Fibroblast of mammary gland (primary cell): ENCODE measurements at regions not wholly inside any gene's neighbourhood (a gene's known extent, or its start where the extent isn't known, plus 50 kb on each side); places are given as distances from the start of the nearest gene placed in this dataset.

Source experiments
- DNase-seq: peaks from one replicate; pipeline ENCODE4 v3.0.0-alpha.2; 2010; ENCODE audit warnings: low read depth
- H3K4me3 ChIP-seq: 2 replicates; pipeline ENCODE4 v1.5.1; 2011; ENCODE audit warnings: low read depth, mild to moderate bottlenecking, low read length, moderate library complexity; ENCODE audit not compliant: control insufficient read depth
- CTCF ChIP-seq: conservative IDR thresholded peaks from 2 replicates; pipeline ENCODE4 v1.5.1; 2011; ENCODE audit warnings: low read depth, low read length, inconsistent platforms; ENCODE audit not compliant: control insufficient read depth, insufficient read depth

- no peak overlapping the region for H3K4me3 ChIP-seq
- DNase-seq, result no peak
- TF ChIP-seq CTCF, result no peak
Observed at GRCh38 chr4:117383468-117383867, 298.1 kb upstream of the TRAM1L1 start.

GRCh38 chr4:117385526-117385925 is 300.1 kb upstream of the TRAM1L1 start:
- no peak overlapping the region for H3K4me3 ChIP-seq
- TF ChIP-seq CTCF, result no peak
- DNase-seq, result no peak

- H3K4me3 ChIP-seq, result no peak overlapping the region
- no peak for TF ChIP-seq CTCF
- DNase-seq, result no peak
Observed at GRCh38 chr4:117387072-117387471, 301.7 kb upstream of the TRAM1L1 start.

GRCh38 chr4:117400039-117400835 is 314.9 kb upstream of the TRAM1L1 start:
- no peak for TF ChIP-seq CTCF
- H3K4me3 ChIP-seq, result no peak overlapping the region
- peak; percentile 39 for DNase-seq

GRCh38 chr4:117412661-117413060 is 327.3 kb upstream of the TRAM1L1 start:
- DNase-seq, result no peak
- H3K4me3 ChIP-seq, result no peak overlapping the region
- no peak for TF ChIP-seq CTCF

- no peak for DNase-seq
- TF ChIP-seq CTCF, result no peak
- H3K4me3 ChIP-seq, result no peak overlapping the region
Observed at GRCh38 chr4:117417856-117418255, 332.5 kb upstream of the TRAM1L1 start.
